Loucy (cell line): ENCODE measurements at regions not wholly inside any gene's neighbourhood (a gene's known extent, or its start where the extent isn't known, plus 50 kb on each side); places are given as distances from the start of the nearest gene placed in this dataset.

ENCODE experiments used
- H2AFZ ChIP-seq: fragments of 200-600 bp; sonication (generic); 2 replicates; pipeline ENCODE4 v1.6.0; 2016; ENCODE audit warnings: antibody characterized with exemption, mild to moderate bottlenecking, low read length, moderate library complexity
- H3F3A ChIP-seq: fragments of 200-600 bp; 2 replicates; pipeline ENCODE4 v1.6.0; 2016; ENCODE audit warnings: antibody characterized with exemption, low read depth, mild to moderate bottlenecking
- H3K27me3 ChIP-seq: fragments of 200-600 bp; sonication (generic); 2 replicates; pipeline ENCODE4 v1.6.1; 2014; ENCODE audit warnings: low read length, mild to moderate bottlenecking; ENCODE audit not compliant: insufficient read depth, poor library complexity, severe bottlenecking
- H3K36me3 ChIP-seq: fragments of 200-600 bp; sonication (generic); 2 replicates; pipeline ENCODE4 v1.6.1; 2016; ENCODE audit warnings: low read length; ENCODE audit not compliant: insufficient read depth
- H3K4me1 ChIP-seq: fragments of 200-600 bp; sonication (generic); 2 replicates; pipeline ENCODE4 v1.5.1; 2014; ENCODE audit warnings: low read length, mild to moderate bottlenecking; ENCODE audit not compliant: insufficient read depth, poor library complexity, severe bottlenecking
- H3K4me2 ChIP-seq: fragments of 200-600 bp; sonication (generic); 2 replicates; pipeline ENCODE4 v1.6.0; 2014; ENCODE audit warnings: antibody characterized with exemption, low read length, low read depth, mild to moderate bottlenecking; ENCODE audit not compliant: poor library complexity, severe bottlenecking
- H3K4me3 ChIP-seq: fragments of 200-600 bp; sonication (generic); 2 replicates; pipeline ENCODE4 v1.5.1; 2014; ENCODE audit warnings: low read length, mild to moderate bottlenecking, mixed read lengths; ENCODE audit not compliant: poor library complexity, severe bottlenecking
- H3K79me2 ChIP-seq: fragments of 200-600 bp; sonication (generic); 2 replicates; pipeline ENCODE4 v1.6.1; 2014; ENCODE audit warnings: low read length; ENCODE audit not compliant: insufficient read depth
- H3K9ac ChIP-seq: fragments of 200-600 bp; sonication (generic); 2 replicates; pipeline ENCODE4 v1.6.0; 2014; ENCODE audit warnings: mild to moderate bottlenecking, low read depth, low read length, moderate library complexity; ENCODE audit not compliant: poor library complexity, severe bottlenecking
- H3K9me2 ChIP-seq: fragments of 200-600 bp; sonication (generic); replicated peaks from 2 replicates; pipeline ENCODE4 v1.6.1; 2016; ENCODE audit warnings: low read depth, low read length, mixed read lengths
- H3K9me3 ChIP-seq: fragments of 200-600 bp; sonication (generic); 2 replicates; pipeline ENCODE4 v1.6.1; 2014; ENCODE audit warnings: mild to moderate bottlenecking, antibody characterized with exemption, low read length, low read depth; ENCODE audit not compliant: insufficient read depth
- H4K20me1 ChIP-seq: fragments of 200-600 bp; sonication (generic); 2 replicates; pipeline ENCODE4 v1.6.0; 2014; ENCODE audit warnings: antibody characterized with exemption, low read length, mild to moderate bottlenecking; ENCODE audit not compliant: insufficient read depth, poor library complexity, severe bottlenecking
- EZH2phosphoT487 ChIP-seq: fragments of 200-600 bp; IDR thresholded peaks from 2 replicates; pipeline ENCODE4 v1.6.1; 2018; ENCODE audit warnings: antibody characterized with exemption, mild to moderate bottlenecking, moderate library complexity, borderline replicate concordance
- TF ChIP-seq, protein P1 (sequence below): fragments of 200-600 bp; sonication (generic); conservative IDR thresholded peaks from 2 replicates; pipeline ENCODE4 v1.5.1; 2014; ENCODE audit warnings: mild to moderate bottlenecking, antibody characterized with exemption, low read length

DNA sequence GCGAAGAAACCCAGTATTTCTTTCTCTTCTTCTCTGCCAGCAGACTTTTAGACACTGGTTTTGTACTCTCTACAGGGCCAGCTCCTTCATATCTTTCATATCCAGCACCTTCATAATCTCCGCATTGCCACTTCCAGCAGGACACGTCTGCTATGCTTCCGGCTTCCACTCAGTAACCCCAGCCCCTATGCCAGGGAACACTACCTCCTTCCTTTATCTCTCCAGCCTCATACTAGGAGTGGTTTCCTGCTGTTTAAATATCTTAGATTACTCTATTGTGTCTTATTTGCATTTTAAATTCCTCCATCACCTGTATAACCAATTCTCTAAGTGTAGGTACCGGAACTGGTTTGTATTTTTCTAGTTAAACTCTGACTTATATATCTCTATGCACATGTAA is 667.8 kb upstream of the ID4 start:
- no peaks in the 10 kb centered on the region for H4K20me1 ChIP-seq
- no peaks in the 10 kb centered on the region for H3K36me3 ChIP-seq
- no peaks in the 10 kb centered on the region for H3K9me2 ChIP-seq

DNA sequence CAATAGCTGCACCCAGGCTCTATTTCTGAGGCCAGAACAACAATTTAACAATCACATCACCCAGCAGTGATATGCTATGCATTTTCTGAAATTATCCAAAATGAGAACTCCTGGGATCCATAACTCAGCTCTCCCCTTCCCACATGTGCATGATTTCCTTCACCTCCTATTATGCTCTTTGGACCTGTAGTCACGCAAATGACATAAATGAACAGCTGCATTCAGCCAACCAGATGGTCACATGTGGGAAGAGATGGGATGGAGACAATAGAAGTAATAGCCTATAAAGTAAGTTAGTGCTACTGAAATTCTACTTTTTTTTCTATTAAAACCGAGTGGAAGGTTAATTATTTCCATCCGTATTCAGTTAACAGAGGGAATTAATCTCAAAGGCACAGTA is 662.1 kb upstream of the ID4 start:
- Histone ChIP-seq H3K9me3 (no peaks in the 10 kb centered on the region), H3K4me2 (no peak overlapping the region), H3K9me2 (no peaks in the 10 kb centered on the region), H3K27me3 (no peaks in the 10 kb centered on the region), H3K36me3 (no peaks in the 10 kb centered on the region), H4K20me1 (no peaks in the 10 kb centered on the region), H2AFZ (no peak overlapping the region), H3K79me2 (no peaks in the 10 kb centered on the region), H3K4me3 (no peak overlapping the region), H3F3A (no peaks in the 10 kb centered on the region), H3K9ac (no peak overlapping the region), H3K4me1 (no peaks in the 10 kb centered on the region)
- TF ChIP-seq, protein P1, sequence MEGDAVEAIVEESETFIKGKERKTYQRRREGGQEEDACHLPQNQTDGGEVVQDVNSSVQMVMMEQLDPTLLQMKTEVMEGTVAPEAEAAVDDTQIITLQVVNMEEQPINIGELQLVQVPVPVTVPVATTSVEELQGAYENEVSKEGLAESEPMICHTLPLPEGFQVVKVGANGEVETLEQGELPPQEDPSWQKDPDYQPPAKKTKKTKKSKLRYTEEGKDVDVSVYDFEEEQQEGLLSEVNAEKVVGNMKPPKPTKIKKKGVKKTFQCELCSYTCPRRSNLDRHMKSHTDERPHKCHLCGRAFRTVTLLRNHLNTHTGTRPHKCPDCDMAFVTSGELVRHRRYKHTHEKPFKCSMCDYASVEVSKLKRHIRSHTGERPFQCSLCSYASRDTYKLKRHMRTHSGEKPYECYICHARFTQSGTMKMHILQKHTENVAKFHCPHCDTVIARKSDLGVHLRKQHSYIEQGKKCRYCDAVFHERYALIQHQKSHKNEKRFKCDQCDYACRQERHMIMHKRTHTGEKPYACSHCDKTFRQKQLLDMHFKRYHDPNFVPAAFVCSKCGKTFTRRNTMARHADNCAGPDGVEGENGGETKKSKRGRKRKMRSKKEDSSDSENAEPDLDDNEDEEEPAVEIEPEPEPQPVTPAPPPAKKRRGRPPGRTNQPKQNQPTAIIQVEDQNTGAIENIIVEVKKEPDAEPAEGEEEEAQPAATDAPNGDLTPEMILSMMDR, result no peak
- no peak for TF ChIP-seq EZH2phosphoT487

More for the DNA sequence above, 667.8 kb upstream of the ID4 start:
- no peak overlapping the region for H2AFZ ChIP-seq
- TF ChIP-seq, protein P1, result no peak
- TF ChIP-seq EZH2phosphoT487, result no peak
- no peaks in the 10 kb centered on the region for H3F3A ChIP-seq
- H3K79me2 ChIP-seq, result no peaks in the 10 kb centered on the region
- no peak overlapping the region for H3K4me2 ChIP-seq
- no peak overlapping the region for H3K4me3 ChIP-seq
- no peaks in the 10 kb centered on the region for H3K27me3 ChIP-seq
- no peaks in the 10 kb centered on the region for H3K9me3 ChIP-seq
- H3K9ac ChIP-seq, result no peak overlapping the region
- no peaks in the 10 kb centered on the region for H3K4me1 ChIP-seq

DNA sequence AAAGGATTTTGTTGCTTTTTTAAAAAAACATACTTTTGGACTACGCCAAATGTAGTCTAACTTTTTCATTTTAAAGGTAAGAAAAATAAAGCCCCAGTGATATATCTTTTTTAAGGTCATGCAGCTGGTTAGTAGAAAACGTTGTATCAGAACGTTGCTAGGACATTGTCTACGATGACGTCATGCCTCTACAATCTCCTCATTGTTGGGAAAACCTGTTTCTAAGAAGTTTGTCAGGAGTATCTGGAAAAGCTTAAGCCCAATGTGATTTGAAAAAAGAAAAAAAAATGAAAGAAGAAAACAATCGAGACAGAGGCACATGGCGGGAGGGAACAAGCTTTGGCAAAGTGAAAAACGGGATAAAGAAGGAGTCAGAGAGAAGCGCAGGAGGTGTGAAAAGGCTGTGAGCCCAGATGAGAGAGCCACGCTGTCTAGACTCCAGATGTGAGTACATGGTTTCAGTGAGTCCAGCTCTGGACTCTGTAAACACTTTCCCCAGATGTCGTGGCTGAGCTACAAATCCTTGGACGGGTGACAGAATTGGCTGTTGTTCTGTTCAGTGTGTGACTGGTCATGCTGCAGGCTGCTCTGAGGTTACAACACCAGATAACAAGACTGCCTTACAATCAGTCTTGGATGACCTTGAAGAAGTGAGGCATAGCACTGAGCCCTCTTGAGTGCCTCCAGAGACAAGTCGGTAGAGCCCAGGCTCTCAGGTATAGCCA is 656.7 kb upstream of the ID4 start:
- Histone ChIP-seq H3K9me3 (no peaks in the 10 kb centered on the region), H2AFZ (no peak overlapping the region), H3K9me2 (no peaks in the 10 kb centered on the region), H3K9ac (no peak overlapping the region), H3K4me3 (no peak overlapping the region), H3K79me2 (no peaks in the 10 kb centered on the region), H3K4me1 (no peaks in the 10 kb centered on the region), H3F3A (no peaks in the 10 kb centered on the region), H4K20me1 (no peaks in the 10 kb centered on the region), H3K36me3 (no peaks in the 10 kb centered on the region), H3K27me3 (no peaks in the 10 kb centered on the region), H3K4me2 (no peak overlapping the region)
- TF ChIP-seq, protein P1, result no peak
- no peak for TF ChIP-seq EZH2phosphoT487
